Body of pancreas (tissue), 4 donors: ENCODE measurements at regions not wholly inside any gene's neighbourhood (a gene's known extent, or its start where the extent isn't known, plus 50 kb on each side); places are given as distances from the start of the nearest gene placed in this dataset.

Source experiments
- ATAC-seq: fragments of 150-250 bp; one replicate; pipeline ENCODE4 v1.9.1; 2016
- DNase-seq, 4 donors: peaks; one replicate each; pipeline ENCODE4 v3.0.0-alpha.2; 2019
- H3K27ac ChIP-seq, 4 donors: fragments of 200-600 bp; sonication (generic); 1 replicate in 3 of 4; 2 replicates in 1 of 4; pipeline versions ENCODE4 v1.5.1 to v1.6.1; 2016 to 2019; ENCODE audit warnings: mild to moderate bottlenecking in 1 of 4, mixed read lengths in 1 of 4, moderate library complexity in 1 of 4
- H3K27me3 ChIP-seq, 2 donors: fragments of 200-600 bp; sonication (generic); one replicate each; pipeline ENCODE4 v1.6.0; 2016; ENCODE audit warnings: mild to moderate bottlenecking in 1 of 2
- H3K36me3 ChIP-seq, 2 donors: fragments of 200-600 bp; sonication (generic); replicated peaks in 1 of 2; 2 replicates each; pipeline ENCODE4 v1.5.1; 2016; ENCODE audit warnings: low read depth in 2 of 2; ENCODE audit not compliant: insufficient read depth in 1 of 2
- H3K4me1 ChIP-seq: fragments of 200-600 bp; sonication (generic); one replicate; pipeline ENCODE4 v1.6.0; 2016
- H3K4me3 ChIP-seq, 2 donors: fragments of 200-600 bp; sonication (generic); 1 replicate in 1 of 2; 2 replicates in 1 of 2; pipeline ENCODE4 v1.5.1; 2016 to 2019
- H3K9me3 ChIP-seq, 3 donors: fragments of 200-600 bp; sonication (generic); 1 replicate in 2 of 3; 2 replicates in 1 of 3; pipeline ENCODE4 v1.5.1; 2016
- POLR2A ChIP-seq, 3 donors: fragments of 450-650 bp; IDR thresholded peaks; one replicate each; pipeline ENCODE4 v1.6.1; 2016; ENCODE audit warnings: antibody characterized with exemption in 3 of 3, mild to moderate bottlenecking in 2 of 3
- WGBS, 2 donors: methylation state at CpG; one replicate each; pipeline ENCODE4 v1.1.5; 2017; 5-methylcytosine and 5-hydroxymethylcytosine counted together
- intact Hi-C: fragments of 100-400 bp; cut with DNase I; formaldehyde crosslinking; loops from one replicate; pipeline ENCODE4 v1.15.1; 2023
- TF ChIP-seq, protein P1 (sequence below), 7 experiments: fragments of 450-650 bp in 4 of 7; fragments of 200-600 bp in 3 of 7; sonication (generic) in 3 of 7; IDR thresholded peaks; one replicate each; pipeline ENCODE4 v1.5.1; 2016 to 2019; ENCODE audit warnings: antibody characterized with exemption in 7 of 7

DNA sequence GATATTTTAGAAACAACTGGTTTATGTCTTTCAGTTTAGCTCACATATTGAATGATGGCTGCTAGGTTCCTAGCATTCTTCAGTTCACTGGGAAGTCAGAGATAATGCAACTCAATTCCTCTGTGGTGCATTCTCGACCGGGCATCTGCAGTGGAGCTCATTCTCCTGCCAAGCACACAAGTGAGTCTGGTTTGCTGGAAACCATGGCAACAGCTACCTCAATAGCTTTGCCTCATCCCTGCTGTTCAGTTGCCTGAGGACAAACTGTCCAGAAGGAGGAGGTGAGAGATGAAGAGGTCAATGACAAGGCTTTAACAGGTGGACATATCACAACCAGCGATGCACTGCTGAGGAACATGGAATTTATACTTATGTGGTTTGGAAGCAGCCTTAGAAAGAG, 816.9 kb downstream of the AACS start:
- H3K4me1 ChIP-seq = no peaks in the 10 kb centered on the region
- TF ChIP-seq, protein P1, sequence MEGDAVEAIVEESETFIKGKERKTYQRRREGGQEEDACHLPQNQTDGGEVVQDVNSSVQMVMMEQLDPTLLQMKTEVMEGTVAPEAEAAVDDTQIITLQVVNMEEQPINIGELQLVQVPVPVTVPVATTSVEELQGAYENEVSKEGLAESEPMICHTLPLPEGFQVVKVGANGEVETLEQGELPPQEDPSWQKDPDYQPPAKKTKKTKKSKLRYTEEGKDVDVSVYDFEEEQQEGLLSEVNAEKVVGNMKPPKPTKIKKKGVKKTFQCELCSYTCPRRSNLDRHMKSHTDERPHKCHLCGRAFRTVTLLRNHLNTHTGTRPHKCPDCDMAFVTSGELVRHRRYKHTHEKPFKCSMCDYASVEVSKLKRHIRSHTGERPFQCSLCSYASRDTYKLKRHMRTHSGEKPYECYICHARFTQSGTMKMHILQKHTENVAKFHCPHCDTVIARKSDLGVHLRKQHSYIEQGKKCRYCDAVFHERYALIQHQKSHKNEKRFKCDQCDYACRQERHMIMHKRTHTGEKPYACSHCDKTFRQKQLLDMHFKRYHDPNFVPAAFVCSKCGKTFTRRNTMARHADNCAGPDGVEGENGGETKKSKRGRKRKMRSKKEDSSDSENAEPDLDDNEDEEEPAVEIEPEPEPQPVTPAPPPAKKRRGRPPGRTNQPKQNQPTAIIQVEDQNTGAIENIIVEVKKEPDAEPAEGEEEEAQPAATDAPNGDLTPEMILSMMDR (IDR thresholded peaks at IDR 0.05) = no peak
- no peak for TF ChIP-seq POLR2A (IDR thresholded peaks at IDR 0.05)
- H3K36me3 ChIP-seq = no peaks in the 10 kb centered on the region
- WGBS, 2 donors = 43 to 73% methylated on average over 3 of the region's 3 CpGs
- ATAC-seq = no peak
- H3K27ac ChIP-seq = no peak overlapping the region
- no peak overlapping the region for H3K4me3 ChIP-seq
- no peaks in the 10 kb centered on the region for H3K9me3 ChIP-seq
- intact Hi-C loops = no loop called here
- no peak for DNase-seq
- H3K27me3 ChIP-seq = no peaks in the 10 kb centered on the region

DNA sequence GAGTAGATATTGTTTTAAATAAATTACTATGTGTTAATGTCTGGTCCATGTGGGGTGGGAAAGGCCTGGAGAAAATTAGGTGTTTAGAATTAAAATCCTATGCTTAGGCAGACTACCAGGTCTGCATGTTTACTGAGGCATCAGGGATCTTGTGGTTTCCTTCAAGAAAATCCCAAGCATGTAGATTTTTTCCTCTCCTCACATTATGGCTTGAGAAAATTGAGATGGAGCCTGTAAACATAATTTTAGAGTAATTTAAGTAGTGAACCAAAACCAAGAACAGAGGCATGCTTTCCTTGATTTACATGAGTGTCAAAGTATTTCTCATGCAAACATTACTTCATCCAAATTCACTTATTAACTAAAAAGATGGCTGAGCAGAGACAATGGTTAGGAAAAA, 823.7 kb downstream of the AACS start:
- Histone ChIP-seq H3K36me3 (no peaks in the 10 kb centered on the region), H3K27me3 (no peaks in the 10 kb centered on the region), H3K4me3 (no peak overlapping the region), H3K9me3 (no peaks in the 10 kb centered on the region), H3K4me1 (peaks cover 23% of the 10 kb centered on the region), H3K27ac (no peak overlapping the region)
- TF ChIP-seq POLR2A (IDR thresholded peaks at IDR 0.05) = no peak
- TF ChIP-seq, protein P1 (IDR thresholded peaks at IDR 0.05) = no peak
- intact Hi-C loops = no loop called here
- ATAC-seq (no peak), DNase-seq (no peak)

DNA sequence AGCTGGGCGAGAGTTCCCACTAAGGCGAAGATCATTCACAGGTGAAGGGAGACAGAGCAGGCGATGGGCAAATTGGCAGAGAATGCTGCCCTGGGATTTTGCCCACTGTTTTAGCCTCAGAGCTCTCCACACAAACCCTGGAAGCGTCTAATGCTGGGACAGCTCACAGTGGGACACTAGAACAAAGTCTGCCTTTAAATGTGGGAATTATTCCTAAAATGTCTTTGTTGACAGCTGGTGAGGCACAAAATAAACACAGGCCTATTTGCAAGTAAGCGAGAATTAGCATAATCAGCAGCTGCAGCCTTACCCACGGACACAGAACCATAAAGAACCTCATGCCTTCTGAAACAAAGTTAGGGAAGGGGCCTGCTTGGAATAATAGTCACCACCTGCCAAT, 824.5 kb downstream of the AACS start:
- H3K27ac ChIP-seq = peak overlapping the region; percentile 26 to 58 (median 48)
- DNase-seq (peak; percentile 60 to 79 (median 64)), ATAC-seq (peak; percentile 58)
- intact Hi-C loops = no loop called here
- H3K4me1 ChIP-seq = peaks cover 23% of the 10 kb centered on the region
- no peaks in the 10 kb centered on the region for H3K9me3 ChIP-seq
- 11 to 27% methylated on average over 6 of the region's 6 CpGs for WGBS, 2 donors
- no peaks in the 10 kb centered on the region for H3K36me3 ChIP-seq
- no peak overlapping the region for H3K4me3 ChIP-seq
- no peaks in the 10 kb centered on the region for H3K27me3 ChIP-seq
- TF ChIP-seq POLR2A (IDR thresholded peaks at IDR 0.05) = no peak

DNA sequence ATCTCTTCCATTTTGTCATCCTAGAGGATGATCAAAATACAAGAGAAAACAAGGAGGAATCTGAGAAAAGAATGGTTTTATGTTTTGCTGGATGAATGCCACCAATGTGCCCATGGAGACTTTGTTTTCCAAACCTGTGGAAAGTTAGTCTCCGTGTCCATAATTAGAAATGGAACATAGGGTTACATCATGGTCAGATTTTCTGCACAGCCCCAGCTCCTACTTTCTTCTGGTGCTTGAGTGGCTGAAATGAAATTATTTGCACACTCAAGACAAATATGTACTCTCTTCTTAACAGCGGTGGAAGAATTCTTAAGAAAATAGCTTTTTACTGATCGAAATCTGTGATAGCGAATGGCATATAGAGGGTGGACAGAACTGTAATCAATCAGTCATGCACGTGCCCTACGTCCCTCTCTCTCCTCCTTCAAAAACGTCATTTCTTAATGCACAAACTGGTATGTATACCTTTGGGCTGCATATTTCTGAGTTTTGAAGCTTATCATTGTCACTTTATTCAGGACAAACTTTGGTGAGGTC, 825.2 kb downstream of the AACS start:
- WGBS, 2 donors = 29 to 37% methylated on average over 7 of the region's 7 CpGs
- Histone ChIP-seq H3K9me3 (no peaks in the 10 kb centered on the region), H3K4me3 (no peak overlapping the region), H3K4me1 (peaks cover 23% of the 10 kb centered on the region), H3K27me3 (no peaks in the 10 kb centered on the region), H3K36me3 (no peaks in the 10 kb centered on the region), H3K27ac (peak overlapping the region; percentile 9 to 58 (median 38))
- intact Hi-C loops = no loop called here
- TF ChIP-seq POLR2A (IDR thresholded peaks at IDR 0.05) = no peak
- TF ChIP-seq, protein P1 (IDR thresholded peaks at IDR 0.05) = no peak
- DNase-seq (no peak), ATAC-seq (peak; percentile 48)

DNA sequence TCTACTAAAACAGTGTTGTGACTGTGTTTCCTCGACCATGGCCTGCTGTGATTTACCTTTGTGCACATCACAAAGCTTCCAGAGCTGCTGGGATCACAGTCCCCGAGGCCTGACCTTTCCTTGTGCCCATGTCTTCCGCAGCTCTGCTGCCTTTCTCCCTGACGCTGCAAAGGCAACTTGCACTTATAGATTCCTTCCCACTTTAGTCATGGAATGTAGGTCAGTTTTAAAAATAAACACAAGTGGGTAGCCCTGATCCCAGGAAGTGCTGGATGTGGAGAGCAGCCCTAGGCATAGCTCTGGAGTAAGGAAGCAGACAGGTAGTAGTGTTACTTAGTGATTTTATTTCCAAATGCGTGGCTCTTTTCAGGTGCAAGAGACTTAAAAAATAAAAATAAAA, 825.7 kb downstream of the AACS start:
- TF ChIP-seq, protein P1 (IDR thresholded peaks at IDR 0.05) = no peak
- no peak for TF ChIP-seq POLR2A (IDR thresholded peaks at IDR 0.05)
- ATAC-seq = no peak
- Histone ChIP-seq H3K27me3 (no peaks in the 10 kb centered on the region), H3K9me3 (no peaks in the 10 kb centered on the region), H3K4me3 (no peak overlapping the region), H3K4me1 (peaks cover 23% of the 10 kb centered on the region), H3K36me3 (no peaks in the 10 kb centered on the region), H3K27ac (peak overlapping the region in 3 of 4 donors; percentile 26 to 58 (median 51))
- no peak for DNase-seq
- 51 to 63% methylated on average over 5 of the region's 5 CpGs for WGBS, 2 donors
- intact Hi-C loops = no loop called here
